ENCODE measurements at regions not wholly inside any gene's neighbourhood (a gene's known extent, or its start where the extent isn't known, plus 50 kb on each side); places are given as distances from the start of the nearest gene placed in this dataset.
A peak's percentile ranks its signal among the peaks of the same experiment; 100 is the strongest.
"Not testable (repeated sequence)": the region's sequence is repeated elsewhere in the genome, so short reads cannot be mapped to it uniquely, and the experiment has no call there.

DNA sequence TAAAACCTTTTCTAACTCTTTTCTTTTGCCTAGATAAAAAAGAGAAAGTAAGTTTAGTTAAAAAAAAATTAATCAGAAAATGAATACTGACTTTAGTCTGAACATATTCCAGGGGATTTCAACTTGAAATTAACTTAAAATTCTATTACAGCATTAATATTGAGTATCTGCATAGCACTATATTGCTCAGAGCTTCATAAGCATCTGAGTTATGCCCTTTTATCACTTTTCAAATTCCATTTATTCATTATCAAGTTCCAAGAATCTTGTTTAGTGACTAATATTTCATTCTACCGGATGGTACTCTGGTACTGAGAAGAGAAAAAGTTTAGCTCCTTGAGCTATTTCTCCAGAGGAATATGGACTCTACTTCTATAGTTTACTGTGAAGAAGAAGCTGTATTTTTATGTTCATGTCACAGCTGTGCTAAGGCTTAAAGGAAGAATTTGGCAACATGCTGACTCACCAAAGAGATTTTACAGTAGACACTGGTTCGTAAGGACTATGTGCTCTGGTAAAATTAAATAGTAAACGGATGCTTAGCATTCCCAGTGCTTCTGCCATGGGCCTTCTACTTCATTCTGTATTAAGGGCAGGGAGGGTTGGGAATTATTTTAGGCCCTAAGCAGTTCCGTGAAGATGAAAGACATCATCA, 285.2 kb upstream of the SEMA6A start:
- no peak for DNase-seq

DNA sequence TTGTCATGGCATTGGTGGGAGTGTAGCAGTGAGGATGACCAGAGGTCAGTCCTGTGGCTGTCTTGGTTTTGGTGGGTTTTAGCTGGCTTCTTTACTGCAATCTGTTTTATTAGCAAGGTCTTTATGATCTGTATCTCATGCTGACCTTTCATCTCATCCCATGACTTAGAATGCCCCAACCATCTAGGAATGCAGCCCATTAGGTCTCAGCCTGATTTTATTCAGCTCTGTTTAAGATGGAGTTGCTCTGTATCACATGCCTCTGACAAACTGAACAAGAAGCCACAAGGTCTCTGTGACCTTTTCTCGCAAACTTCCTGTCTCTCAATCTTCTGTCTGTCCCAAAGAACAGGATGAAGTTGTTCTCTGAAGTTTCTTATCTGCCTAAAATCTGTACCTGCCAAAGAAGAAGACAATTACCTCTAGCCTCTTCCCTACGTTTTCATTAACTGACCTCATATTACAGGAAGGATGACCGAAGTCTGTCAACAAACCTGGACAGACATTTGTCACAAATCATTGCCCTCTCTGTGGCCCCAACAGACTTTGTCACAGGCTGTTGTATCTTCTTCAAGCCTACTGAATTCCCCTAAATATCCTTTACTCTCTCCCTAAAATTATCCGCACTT, 284.2 kb upstream of the SEMA6A start:
- DNase-seq, result no peak

DNA sequence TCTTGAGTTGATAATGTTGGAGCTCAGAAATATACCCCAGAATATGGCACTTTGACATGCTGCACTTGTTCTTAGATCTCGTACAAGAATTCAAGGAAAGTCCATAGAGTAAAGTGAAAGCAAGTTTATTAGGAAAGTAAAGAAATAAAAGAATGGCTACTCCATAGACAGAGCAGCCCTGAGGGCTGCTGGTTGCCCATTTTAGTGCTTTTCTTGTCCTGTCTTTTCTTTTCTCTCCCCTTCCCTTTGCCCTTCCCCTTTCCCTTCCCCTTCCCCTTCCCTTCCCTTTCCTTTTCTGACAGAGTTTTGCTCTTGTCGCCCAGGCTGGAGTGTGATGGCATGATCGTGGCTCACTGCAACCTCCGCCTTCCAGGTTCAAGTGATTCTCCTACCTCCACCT, 283.4 kb upstream of the SEMA6A start:
- not testable (repeated sequence) for DNase-seq

DNA sequence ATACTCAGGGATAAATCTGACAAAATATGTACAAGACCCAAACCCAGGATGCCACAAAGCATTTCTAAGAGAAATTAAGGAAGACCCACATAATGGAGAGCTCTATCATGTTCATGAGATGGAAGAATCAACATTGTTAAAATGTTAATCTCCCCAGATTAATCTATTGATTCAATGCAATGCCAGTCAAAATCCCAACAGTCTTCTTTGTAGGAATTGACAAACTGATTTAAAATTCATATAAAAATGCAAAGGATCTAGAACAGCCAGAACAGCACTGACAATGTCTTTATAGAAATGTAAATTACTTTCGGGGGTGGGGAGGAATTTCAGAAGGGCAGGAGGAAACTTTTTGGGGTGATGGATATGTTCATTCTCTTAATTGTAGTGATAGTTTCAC, 281.6 kb upstream of the SEMA6A start:
- DNase-seq, result no peak

DNA sequence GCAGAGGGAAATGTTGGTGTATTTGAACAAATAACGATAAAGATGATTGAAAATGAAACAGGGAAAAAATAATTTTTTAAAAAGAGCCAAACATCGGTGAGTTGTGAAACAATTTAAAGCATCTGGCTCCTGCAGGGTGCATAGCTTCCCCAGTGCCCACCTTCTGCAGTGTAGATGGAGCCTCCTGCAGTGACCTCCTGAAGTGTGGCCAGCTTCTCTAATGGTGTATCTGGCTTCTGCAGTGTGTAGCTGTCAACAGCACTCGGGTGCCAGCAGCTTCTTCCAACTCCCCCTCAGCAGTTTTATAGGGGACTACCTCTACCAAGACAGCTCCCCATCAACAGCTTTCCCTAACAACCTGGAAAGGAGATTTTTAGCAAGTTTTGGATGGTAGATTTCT, 279.4 kb upstream of the SEMA6A start:
- no peak for DNase-seq

DNA sequence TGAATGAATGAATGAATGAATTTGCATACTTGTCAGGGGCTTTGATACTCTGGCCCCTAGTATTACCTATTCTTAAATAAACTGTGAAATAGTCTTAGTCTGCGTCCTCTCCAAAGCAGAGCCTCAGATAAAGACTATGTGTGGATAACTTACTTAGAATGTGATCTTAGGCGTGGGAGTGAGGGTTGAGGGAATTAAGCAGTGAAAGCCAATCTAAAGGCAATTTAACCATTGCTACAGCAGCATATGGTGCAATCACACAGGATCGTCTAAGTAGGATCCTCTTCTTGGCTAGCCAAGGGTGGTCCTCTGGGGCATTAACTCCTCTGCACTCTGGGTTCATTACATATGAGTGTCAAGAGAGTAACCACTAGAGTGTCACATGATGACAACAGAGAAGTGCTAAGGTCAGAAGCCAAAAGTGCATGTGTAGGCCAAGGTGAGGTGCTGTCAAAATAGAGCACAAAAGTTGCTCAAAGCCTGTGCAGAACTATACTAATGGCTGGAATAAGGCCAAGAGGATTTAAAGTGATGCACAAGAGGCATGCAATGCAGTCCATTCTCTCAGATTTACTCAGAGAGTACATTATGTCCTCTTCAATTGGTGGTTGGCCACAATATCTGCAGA, 274.4 kb upstream of the SEMA6A start:
- no peak for DNase-seq

GRCh38 chr5:116847960-116848359, 273.3 kb upstream of the SEMA6A start:
- no peak for DNase-seq

- DNase-seq, result no peak
Measured at GRCh38 chr5:116844015-116844414, 269.4 kb upstream of the SEMA6A start.

DNA sequence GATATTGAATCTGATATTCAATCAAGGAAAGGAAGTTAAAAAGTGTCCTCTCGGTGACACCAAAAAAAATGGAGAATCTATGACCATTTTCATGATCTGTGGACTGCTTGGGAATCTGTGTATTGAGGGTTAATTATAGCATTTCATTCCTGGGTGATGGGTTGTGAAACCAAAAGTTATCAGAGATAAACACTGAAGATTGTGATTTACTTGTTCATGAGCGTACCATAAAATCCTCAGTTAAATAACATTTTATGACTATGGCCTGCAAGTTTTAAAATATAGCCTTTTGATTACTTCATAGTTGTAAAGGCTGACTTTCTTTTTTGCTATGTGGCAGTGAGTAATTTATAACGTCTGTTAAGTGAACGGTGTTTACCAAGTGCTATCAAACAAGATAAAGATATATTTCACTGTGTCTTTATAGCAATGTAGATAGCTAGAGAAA, 267.9 kb upstream of the SEMA6A start:
- DNase-seq, result no peak

- DNase-seq, result no peak
Measured at GRCh38 chr5:116841734-116842133, 267.1 kb upstream of the SEMA6A start.

DNA sequence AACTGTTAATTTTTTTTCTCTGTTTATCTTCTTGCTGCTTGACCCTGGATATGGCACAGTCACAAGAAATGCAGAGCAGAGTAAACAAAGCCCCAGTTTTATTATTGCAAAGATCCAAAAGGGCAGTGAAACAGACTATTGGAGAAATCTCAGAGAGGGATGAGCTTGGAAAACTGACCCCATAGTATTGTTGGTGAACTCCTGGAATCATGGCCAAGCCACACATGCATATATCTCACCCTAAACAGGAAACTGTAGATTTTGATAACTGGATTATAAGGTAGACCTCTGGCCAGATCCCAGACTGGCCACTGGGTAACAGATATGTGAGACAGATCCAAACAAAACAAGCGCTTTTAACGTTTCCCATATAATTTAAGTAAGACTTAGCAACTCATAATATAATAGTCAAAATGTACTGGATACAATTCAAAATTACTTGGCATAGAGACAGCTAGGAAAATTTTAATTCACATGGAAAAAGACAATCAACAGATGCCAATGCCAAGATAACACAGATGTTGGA, 263.5 kb upstream of the SEMA6A start:
- DNase-seq, result peak; percentile 36

DNA sequence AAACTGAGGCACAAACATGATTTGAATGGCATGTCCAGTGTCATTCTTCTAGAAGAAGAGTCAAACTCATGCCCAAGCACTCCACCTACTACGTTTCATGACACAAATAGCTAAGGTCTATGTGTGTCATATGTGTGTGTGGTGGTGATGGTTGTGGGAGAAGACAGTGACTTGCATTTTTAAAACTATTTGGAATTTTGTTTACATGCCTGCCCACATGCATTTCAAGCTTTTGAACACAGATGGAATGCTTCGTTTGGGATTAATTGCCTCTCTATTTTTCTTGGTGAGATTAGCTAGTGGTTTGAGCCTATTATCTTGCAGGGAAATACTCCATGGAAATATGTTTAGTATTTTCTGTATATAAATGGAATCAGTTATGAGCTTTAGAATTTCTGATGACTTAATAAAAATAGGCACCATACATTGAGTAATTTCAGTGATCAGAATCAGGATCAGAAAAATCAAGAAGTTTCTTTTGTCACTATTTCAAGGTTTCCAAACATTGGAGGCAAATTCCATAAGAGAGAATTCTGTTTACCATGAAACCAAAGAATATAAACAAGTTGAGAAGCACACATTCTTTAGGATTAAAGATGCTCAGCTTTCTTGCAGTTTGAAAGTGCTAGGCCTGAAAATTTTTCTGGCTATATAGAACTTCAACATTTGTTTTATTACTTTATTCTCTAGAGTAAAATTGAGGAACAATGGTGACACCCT, 260.3 kb upstream of the SEMA6A start:
- DNase-seq, result no peak

DNA sequence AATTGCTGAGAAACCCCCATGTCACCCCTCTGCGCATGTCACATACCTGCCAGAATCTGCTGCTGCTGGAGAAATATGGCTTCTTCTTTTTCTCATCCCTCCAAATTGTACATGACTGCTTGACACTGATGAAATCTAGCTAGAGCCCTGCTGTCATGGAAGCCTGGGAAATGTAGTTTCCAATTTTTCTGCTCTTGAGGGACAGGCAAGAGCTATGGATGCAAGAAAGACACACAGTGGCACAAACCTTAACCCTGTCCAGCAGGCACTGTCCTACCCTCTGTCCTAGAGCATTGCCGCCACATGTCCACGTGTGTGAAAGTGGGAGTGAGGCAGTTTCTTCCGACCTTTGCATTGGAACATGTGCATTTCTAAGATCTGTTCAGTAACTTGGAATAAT, 255.5 kb upstream of the SEMA6A start:
- DNase-seq, result no peak

DNA sequence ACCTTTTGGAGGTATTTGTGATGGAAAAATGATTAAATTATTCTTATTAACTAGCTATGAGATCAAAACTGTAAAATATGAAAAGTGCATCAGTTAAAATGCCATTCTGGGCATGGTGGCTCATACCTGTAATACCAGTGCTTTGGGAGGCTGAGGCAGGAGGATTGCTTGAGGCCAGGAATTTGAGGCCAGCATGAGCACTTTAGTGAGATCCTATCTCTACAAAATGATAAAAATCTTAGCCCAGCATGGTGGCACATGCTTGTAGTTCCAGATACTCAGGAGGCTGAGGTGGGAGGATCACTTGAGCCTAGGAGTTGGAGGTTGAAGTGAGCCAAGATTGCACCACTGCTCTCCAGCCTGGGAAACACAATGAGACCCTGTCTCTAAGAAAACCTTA, 252.5 kb upstream of the SEMA6A start:
- DNase-seq, result no peak

DNA sequence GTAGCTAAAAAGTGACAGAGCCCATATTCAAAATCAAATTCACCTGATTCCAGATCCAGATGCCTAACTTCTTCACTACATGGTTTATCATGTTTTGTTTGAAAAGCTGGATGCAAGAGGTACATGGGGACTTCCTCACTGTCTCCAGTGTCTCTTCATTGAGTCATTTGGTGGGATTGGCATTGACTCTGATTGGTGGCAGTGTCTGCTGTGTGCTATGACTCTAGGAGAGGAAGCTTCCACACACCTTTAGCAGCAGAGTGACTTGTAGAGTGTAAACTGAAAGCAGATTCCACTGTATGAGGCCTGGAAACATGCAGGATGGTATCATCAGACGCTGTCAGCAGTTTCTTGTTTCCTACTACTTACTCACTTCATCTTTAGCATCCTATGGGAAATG, 250.9 kb upstream of the SEMA6A start:
- no peak for DNase-seq

GRCh38 chr5:116824751-116825438, 250.3 kb upstream of the SEMA6A start:
- no peak for DNase-seq

DNA sequence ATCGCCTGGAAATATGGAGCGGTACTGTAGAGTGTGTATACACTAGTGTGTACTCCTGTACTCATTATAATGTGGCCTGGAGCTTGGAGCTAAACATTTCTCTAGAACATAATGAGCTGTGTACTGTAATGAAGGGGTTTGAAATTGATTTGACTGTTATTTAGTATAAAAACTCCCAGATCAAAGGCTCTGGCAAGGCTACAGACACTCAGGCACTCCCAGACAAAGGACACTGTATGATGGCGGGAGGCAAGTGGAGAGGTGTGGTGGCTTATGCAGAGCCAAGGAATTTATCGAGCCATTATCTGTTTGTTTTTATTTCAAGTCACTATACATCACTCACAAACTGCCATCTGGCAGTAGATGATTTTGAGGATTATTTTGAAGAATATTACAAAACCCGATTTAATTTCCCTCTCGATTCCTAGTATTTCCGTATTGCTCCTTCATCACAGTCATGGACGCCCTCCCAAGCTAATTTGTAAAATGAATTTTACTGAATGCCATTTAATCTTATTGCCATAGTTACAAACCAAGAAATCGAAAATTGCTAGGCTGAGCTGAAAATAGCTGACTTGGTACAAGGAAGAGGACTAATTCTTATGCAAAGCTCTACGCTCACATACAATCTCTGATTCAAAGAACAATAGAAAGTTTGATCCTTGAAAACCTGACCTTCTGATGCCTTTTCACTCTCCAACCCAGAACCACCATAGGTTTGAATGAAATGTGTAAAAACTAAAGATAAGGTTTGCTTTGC, 240.2 kb upstream of the SEMA6A start:
- DNase-seq, result no peak

DNA sequence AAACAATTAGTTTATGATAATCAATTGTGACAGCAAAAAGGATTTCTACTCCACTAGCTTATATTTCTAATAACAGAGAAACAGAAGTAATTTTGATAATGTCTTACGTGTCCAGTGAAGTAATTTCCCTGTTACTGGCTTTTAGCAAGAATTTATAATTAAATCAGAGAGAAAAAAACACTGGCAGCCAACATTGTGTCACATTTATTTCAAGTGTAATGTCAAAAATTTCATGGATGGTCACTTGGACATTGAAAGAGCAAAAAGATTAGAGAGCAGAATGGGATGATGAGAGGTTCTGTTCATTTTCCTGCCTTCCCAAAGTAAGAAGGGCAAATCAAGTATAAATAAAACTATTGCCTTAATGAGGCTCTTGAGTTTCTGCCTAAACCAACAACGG, 239.3 kb upstream of the SEMA6A start:
- no peak for DNase-seq

DNA sequence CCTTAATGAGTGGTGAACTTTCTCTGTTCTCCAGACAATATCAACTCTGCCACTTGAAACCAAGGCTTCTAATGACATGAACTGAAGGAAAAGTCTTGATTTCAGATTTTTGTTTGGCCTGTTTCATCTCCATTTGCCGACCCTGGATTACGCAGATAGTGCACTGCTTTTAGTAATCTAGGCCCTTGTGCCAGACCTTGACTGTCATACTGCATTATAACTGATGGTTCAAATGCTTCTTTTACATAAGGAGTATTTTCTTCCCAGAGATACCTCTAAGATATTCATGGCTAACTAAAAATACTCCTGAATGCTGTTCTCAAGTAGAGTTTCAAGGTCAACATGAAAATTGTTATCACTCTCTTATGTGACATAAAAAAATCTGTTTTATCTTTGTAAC, 238.7 kb upstream of the SEMA6A start:
- DNase-seq, result no peak

DNA sequence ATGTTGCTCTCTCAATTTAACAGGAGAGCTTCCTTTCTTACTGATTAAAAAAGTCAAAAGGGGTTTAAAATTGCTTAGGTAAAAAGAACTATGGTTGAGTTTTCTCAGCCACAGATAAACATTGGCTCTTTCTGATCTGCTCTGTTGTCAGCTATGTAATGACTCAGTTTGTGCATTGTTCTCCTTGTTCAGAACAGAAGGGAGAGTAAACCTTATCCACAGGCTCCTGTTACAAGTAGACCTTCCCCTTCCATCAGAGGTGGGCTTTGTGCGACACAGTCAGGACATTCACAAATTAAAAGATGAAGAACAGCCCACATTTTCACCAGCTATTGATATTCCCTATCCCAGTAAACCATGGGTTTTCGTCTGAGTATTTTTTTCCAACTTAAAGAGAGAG, 236.3 kb upstream of the SEMA6A start:
- no peak for DNase-seq

- no peak for DNase-seq
Measured at GRCh38 chr5:116806836-116807235, 232.2 kb upstream of the SEMA6A start.

DNA sequence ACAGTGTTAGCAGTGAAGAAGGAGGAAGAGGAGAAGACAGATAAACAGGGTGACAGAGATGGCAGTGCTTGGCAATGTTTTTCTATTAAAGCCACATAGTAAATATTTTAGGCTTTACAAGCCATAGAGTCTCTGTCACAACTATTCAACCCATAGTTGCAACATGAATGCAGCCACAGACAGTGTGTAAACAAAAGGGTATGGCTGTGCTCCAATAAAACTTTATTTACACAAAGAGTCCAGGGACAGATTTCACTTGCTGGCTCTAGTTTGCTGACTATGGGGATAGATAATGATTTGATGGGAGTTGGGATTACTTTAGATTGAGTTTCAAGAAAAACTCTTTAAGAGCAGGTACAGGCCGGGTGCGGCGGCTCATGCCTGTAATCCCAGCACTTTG, 224.8 kb upstream of the SEMA6A start:
- no peak for DNase-seq

Measured in left hindlimb (tissue), 1 donor.